H1 (cell line): ENCODE measurements at regions not wholly inside any gene's neighbourhood (a gene's known extent, or its start where the extent isn't known, plus 50 kb on each side); places are given as distances from the start of the nearest gene placed in this dataset.

Experiments
- ASH2L ChIP-seq: fragments of 200-600, 300-600 bp; sonication (generic); IDR thresholded peaks from one replicate; pipeline ENCODE4 v1.7.1; 2017; ENCODE audit warnings: low read length
- BRCA1 ChIP-seq: IDR thresholded peaks from 2 replicates; pipeline ENCODE4 v1.6.1; 2012; ENCODE audit warnings: low read depth, low read length, improper control_type of control experiment
- CTBP2 ChIP-seq: IDR thresholded peaks from 2 replicates; pipeline ENCODE4 v1.7.0; 2011; ENCODE audit warnings: borderline replicate concordance, mild to moderate bottlenecking, moderate library complexity, mixed read lengths, low read length; ENCODE audit not compliant: insufficient read depth, insufficient read length

DNA sequence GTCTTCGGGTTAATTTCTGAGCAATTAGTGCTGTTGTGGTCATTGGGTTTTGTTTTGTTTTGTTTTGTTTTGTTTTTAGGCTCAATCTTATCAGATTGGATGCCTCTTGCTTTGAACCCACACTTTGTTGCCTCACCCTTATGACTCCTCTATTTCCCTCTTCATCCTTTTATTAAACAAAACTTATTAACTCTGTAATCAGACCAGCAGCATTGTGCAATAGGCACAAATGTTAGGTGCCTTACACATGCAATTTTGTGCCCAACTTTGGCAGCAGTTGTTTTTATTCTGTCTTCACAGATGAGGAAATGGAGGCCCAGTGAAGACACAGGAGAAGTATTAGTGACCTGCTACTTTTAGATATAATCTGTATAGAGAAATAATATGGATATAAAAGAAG lies 377.7 kb downstream of the KCNRG start (continued):
- TF ChIP-seq ASH2L (no peak), CTBP2 (no peak), BRCA1 (no peak)
